GDM1 (cell line): ENCODE measurements at regions not wholly inside any gene's neighbourhood (a gene's known extent, or its start where the extent isn't known, plus 50 kb on each side); places are given as distances from the start of the nearest gene placed in this dataset.

Source experiments
- DNase-seq: peaks from one replicate; lab custom pipeline; 2025; lab: John Stamatoyannopoulos, UW

DNA sequence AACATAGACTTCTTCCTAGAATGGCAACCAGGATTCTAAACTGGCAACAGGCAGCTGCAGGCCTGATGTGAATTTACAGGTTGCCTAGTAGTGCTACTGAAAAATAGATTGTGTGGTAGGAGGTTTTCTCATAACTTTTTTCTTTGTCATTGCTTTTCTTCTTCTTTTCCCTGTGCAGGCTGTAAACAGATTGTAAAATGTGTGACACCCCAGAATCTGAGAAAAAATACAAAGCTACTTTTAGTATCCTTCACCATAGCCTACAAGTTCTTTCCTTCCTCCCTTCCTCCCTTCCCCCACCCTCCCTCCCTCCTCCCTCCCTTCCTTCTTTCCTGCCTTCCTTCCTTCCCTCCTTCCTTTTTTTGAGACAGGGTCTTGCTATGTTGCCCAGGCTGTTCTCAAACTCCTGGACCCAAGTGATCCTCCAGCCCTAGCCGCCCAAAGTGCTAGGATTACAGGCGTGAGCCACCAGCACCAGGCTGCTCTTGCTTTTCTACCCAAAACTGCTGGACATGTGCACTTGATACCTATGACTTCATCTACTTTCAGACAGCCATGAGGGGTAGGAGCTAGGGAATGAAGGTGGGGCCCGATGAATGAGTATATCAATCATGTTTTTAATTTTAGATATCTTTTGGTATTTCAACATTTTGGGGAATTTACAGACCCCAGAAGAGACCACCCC lies 114.2 kb upstream of the EEA1 start:
- DNase-seq: no peak

- DNase-seq: no peak
These were observed 114.7 kb upstream of the EEA1 start for GRCh38 chr12:93043877-93044209.

GRCh38 chr12:93047118-93047517 lies 118.0 kb upstream of the EEA1 start:
- no peak for DNase-seq

- DNase-seq: no peak
These were observed 119.6 kb upstream of the EEA1 start for GRCh38 chr12:93048656-93049055.

DNA sequence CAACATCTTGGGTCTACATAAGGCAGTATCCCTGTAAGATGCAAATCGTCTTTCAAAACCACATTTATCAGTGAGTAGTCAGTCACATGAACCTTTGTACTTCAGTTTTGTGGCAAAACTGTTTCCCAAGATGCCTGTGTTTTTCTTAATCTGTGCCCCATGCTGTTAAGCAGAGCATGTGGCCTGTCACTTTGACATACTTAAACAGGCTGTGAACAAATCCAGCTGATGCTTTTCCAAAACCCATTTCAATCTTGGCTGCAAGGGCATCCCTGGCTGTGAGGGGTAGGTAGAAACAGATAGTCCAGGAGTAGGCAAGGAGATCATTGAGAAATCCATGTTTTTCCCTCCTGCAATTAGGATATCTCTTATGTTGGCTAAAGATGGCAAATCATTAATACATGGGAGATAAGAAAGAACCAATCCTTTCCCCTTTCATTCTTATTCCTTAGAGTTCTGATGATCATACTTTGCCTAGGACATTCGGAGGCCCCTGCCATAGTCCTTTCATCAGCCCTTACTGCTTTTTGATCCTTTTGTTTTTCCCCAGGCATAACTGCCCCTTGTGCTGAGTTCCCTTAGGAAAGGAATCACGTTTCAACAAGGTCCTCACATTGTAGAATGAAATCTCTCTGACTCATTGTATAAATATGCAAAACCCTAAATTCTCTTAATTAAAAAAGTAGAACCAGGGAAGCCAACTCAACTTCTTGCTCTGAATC lies 121.1 kb upstream of the EEA1 start:
- DNase-seq: no peak

- DNase-seq: no peak
These were observed 121.6 kb upstream of the EEA1 start for GRCh38 chr12:93050748-93051081.

DNA sequence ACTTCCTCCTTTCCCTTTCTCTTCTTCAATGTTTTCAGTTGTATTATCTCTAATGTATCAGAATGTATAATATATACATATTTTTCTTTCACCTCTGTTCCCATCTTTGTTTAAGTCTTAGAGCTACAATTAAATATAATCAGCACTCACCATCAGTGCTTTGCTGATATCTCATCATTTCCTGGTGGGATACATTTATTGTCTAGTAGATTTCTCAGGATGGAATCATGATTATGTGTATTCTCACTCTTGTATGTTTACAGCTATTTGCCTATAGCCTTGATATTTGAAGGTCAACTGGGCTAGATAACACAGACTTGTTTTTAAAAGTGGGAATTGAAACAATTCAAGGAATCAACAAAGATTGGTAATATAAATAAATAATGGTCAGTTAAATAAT lies 124.9 kb upstream of the EEA1 start:
- no peak for DNase-seq

DNA sequence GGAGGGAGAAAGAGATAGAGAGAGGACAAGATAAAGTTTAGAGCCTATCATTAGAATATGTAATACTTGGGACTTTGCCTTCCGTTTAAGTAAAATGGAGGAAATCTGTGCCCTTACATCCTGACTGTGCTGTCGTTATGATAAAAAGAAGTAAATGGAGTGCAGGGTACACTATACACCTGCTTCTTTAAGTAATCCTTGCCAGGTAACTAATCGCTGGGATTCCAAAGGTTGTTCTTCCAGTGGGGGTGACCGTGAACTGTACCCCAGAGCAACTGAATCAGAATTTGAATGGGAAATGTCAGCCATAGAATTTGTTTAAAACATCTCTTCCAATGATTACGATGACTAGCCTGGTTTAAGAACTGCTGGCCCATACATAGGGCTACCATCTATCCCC lies 126.1 kb upstream of the EEA1 start:
- DNase-seq: no peak

DNA sequence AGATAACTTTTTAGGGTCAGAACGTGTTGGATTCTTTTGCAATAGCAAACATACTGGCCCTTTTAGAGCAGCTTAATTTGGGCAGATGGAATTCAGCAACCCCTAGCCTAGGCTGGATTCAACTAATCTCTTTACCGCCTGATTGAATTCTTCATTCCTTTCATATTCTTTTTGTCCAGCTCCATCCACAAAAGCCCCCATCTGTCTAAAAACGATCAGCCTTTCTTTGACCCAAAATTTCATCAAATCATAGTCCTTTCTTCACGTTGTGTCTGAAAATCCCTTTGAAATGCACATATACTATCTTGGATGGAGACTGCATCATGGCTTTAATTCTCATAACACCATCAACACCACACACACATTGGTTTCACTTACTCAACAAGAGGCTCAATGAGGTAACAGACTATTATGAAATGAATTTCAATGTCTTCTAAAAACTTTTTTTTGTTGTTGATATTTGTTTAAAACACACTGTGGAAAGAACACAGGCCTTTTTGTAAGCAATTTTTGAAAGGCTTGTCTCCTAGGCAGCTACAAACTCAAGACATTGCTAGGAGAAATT lies 128.0 kb upstream of the EEA1 start:
- DNase-seq: no peak

GRCh38 chr12:93058280-93058679 lies 129.2 kb upstream of the EEA1 start:
- no peak for DNase-seq

DNA sequence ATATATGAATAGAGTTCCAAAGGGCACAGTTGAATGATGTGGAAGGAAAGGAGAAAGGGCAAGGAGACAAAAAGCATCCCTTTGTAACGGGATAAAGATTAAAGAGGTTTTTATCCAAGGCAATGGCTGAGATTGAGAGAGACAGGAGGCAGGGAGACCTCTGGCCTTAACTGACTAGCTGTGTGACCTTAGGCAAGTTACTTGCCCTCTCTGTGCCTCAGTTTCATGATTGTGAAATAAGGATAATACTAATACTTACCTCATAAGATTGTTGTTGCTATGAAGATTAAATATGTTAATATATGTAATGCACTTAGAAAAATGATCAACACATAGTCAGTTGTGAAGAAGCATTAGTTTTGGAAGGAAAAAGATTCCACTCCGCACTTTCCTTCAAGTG lies 130.2 kb upstream of the EEA1 start:
- no peak for DNase-seq

- no peak for DNase-seq
These were observed 131.0 kb upstream of the EEA1 start for GRCh38 chr12:93059925-93060665.

- DNase-seq: no peak
These were observed 131.8 kb upstream of the EEA1 start for GRCh38 chr12:93060666-93061472.

- no peak for DNase-seq
These were observed 132.7 kb upstream of the EEA1 start for GRCh38 chr12:93061473-93062419.

DNA sequence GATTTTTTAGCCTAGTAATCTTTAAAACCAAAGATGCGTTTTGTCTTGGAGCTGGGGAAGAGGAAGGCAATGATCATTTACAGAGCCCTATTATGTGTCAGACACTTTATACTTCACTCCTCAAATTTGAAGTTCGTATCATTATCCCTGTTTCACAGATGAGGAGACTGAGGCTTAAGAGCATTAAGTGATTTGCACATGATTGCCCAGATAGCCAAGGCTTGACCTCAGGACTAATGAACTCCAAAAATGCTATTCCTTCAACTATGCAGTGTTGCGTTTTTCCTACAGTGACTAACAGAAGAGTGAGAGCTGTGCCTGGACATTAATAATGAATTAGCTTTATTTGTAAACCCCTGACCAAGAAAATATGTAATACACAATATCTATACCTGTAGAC lies 136.8 kb upstream of the EEA1 start:
- no peak for DNase-seq

GRCh38 chr12:93072340-93072739 lies 143.2 kb upstream of the EEA1 start:
- DNase-seq: no peak

GRCh38 chr12:93073324-93073723 lies 144.2 kb upstream of the EEA1 start:
- DNase-seq: no peak

DNA sequence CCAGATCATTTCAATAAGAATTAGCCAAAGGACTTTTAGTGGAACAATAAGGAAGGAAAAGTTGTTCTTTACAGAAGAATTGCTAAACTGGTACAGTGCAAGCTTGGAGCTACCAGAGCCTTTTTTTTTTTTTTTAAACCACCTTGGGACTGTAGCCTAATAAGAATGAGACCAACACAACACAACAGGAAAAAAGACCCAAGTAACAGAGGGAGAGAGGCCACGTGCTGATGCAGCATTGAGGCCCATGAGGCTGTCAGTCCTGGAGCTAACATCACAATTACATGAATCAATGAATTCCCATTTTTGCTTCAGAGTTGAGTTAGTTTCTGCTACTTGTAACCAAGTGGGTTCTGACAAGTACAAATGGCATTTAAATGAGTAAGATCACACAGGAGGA lies 149.0 kb upstream of the EEA1 start:
- no peak for DNase-seq

DNA sequence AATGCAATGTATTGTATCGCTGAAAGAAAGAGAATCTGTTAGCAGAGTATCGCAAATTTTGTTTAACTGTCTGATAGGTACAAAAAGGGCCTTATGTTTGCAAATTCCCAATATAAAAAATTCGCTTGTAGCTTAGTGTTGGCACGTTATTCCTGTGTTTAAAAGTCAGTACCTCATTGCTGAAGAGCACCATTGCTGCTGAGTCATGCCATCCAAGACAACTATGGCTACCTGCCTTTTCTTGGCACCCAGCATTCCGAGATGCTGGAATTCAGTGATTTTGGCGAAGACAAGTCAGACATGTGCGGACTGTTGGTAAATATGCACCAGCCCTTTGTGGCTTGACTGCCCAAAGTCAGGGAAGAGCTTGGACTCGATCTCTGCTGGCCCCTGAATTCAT lies 149.5 kb upstream of the EEA1 start:
- DNase-seq: no peak

DNA sequence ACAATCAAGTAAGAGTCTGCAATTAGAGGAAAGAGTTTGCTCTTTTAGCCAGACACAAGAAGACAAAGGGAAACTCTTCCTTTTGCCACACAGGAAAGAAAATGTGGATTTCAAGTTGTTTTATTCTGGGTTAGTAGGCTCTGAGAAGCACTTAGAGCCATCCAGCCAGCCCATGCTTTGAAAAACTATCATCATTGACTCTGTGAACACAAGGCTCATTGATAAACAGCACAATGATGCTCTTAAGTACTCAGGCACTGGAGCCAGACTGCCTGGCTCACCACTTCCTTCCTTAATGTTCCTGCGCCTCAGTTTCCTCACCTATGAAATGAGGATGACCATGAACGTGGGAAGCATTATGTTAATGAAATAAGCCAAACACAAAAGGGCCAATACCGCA lies 150.2 kb upstream of the EEA1 start:
- DNase-seq: no peak

DNA sequence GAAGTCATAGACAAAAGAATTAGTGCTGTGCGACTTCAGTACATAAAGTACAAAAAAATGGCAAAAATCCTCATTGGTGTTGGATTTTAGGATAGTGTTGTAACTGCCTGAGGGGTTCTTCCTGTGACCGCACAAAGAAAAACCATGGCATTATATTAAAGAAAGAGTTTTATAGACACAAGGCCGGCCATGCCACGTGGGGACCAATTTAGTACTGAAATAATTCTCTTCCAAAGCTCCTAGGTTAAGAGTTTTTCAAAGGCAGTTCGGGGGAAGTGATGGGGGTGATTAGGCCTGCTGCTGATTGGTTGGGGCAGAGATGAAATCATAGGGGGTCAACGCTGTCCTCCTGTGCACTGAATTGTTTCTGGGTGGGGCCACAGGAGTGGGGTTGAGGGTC lies 150.9 kb upstream of the EEA1 start:
- no peak for DNase-seq
